ENCODE measurements at regions not wholly inside any gene's neighbourhood (a gene's known extent, or its start where the extent isn't known, plus 50 kb on each side); places are given as distances from the start of the nearest gene placed in this dataset.

GRCh38 chr4:152107736-152108500 is 347.1 kb upstream of the GATB start:
- no peak overlapping the region for H3K27ac ChIP-seq (ENCODE audit: poor library complexity, severe bottlenecking)

GRCh38 chr4:152106781-152107321 is 346.0 kb upstream of the GATB start:
- no peaks in the 10 kb centered on the region for H3K9me3 ChIP-seq (ENCODE audit: severe bottlenecking)
- peaks cover 22% of the 10 kb centered on the region for H3K4me1 ChIP-seq (ENCODE audit: insufficient read depth, poor library complexity, severe bottlenecking)
- TF ChIP-seq, protein P1, sequence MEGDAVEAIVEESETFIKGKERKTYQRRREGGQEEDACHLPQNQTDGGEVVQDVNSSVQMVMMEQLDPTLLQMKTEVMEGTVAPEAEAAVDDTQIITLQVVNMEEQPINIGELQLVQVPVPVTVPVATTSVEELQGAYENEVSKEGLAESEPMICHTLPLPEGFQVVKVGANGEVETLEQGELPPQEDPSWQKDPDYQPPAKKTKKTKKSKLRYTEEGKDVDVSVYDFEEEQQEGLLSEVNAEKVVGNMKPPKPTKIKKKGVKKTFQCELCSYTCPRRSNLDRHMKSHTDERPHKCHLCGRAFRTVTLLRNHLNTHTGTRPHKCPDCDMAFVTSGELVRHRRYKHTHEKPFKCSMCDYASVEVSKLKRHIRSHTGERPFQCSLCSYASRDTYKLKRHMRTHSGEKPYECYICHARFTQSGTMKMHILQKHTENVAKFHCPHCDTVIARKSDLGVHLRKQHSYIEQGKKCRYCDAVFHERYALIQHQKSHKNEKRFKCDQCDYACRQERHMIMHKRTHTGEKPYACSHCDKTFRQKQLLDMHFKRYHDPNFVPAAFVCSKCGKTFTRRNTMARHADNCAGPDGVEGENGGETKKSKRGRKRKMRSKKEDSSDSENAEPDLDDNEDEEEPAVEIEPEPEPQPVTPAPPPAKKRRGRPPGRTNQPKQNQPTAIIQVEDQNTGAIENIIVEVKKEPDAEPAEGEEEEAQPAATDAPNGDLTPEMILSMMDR (IDR thresholded peaks at IDR 0.05; ENCODE audit: poor library complexity, severe bottlenecking), result no peak
- H3K27me3 ChIP-seq (ENCODE audit: insufficient read depth, poor library complexity, severe bottlenecking), result no peaks in the 10 kb centered on the region
- DNase-seq (ENCODE audit: low spot score) (no peak), ATAC-seq (ENCODE audit: low read depth) (no peak)
- H3K4me3 ChIP-seq (ENCODE audit: severe bottlenecking), result no peak overlapping the region
- H3K36me3 ChIP-seq (ENCODE audit: low read depth), result no peaks in the 10 kb centered on the region
- H3K27ac ChIP-seq (ENCODE audit: poor library complexity, severe bottlenecking), result peak overlapping the region; percentile 70

More at GRCh38 chr4:152107736-152108500, 347.1 kb upstream of the GATB start:
- Histone ChIP-seq H3K9me3 (ENCODE audit: severe bottlenecking) (no peaks in the 10 kb centered on the region), H3K4me1 (ENCODE audit: insufficient read depth, poor library complexity, severe bottlenecking) (peaks cover 14% of the 10 kb centered on the region), H3K27me3 (ENCODE audit: insufficient read depth, poor library complexity, severe bottlenecking) (no peaks in the 10 kb centered on the region), H3K4me3 (ENCODE audit: severe bottlenecking) (no peak overlapping the region), H3K36me3 (ENCODE audit: low read depth) (no peaks in the 10 kb centered on the region)
- no peak for ATAC-seq (ENCODE audit: low read depth)
- DNase-seq (ENCODE audit: low spot score), result no peak
- TF ChIP-seq, protein P1 (IDR thresholded peaks at IDR 0.05; ENCODE audit: poor library complexity, severe bottlenecking), result no peak

- DNase-seq (ENCODE audit: low spot score) (peak; percentile 83), ATAC-seq (ENCODE audit: low read depth) (peak; percentile 86)
- TF ChIP-seq, protein P1 (IDR thresholded peaks at IDR 0.05; ENCODE audit: poor library complexity, severe bottlenecking), result no peak
- H3K9me3 ChIP-seq (ENCODE audit: severe bottlenecking), result no peaks in the 10 kb centered on the region
- no peaks in the 10 kb centered on the region for H3K27me3 ChIP-seq (ENCODE audit: insufficient read depth, poor library complexity, severe bottlenecking)
- no peaks in the 10 kb centered on the region for H3K36me3 ChIP-seq (ENCODE audit: low read depth)
- H3K4me1 ChIP-seq (ENCODE audit: insufficient read depth, poor library complexity, severe bottlenecking), result peaks cover 28% of the 10 kb centered on the region
- H3K4me3 ChIP-seq (ENCODE audit: severe bottlenecking), result no peak overlapping the region
- H3K27ac ChIP-seq (ENCODE audit: poor library complexity, severe bottlenecking), result peak overlapping the region; percentile 70
Observed at GRCh38 chr4:152106113-152106763, 345.4 kb upstream of the GATB start.

DNA sequence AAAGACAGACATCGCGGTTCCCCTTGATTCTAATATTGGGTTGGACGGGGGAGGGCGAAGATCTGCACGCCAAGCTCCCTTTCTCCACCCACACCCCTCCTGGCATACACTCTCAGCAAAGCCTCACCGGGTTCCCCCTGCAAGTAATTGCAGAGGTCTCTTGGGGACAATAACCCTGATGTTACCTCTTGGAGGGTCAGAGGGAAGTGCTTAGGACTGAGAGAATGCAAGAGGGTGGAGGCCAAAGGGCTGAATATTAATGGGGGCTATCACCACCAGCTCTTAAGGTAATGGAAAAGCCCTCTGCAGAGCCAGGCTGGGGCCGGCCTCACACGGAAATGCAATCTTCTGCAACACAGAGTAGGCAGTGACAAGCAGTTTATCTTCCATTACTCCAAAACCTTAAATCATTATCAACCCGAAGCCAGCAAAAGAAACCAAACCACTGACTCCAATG is 344.1 kb upstream of the GATB start:
- TF ChIP-seq, protein P1 (IDR thresholded peaks at IDR 0.05; ENCODE audit: poor library complexity, severe bottlenecking), result no peak
- H3K36me3 ChIP-seq (ENCODE audit: low read depth), result no peaks in the 10 kb centered on the region
- H3K4me1 ChIP-seq (ENCODE audit: insufficient read depth, poor library complexity, severe bottlenecking), result peaks cover 40% of the 10 kb centered on the region
- no peak overlapping the region for H3K4me3 ChIP-seq (ENCODE audit: severe bottlenecking)
- DNase-seq (ENCODE audit: low spot score), result no peak
- H3K27ac ChIP-seq (ENCODE audit: poor library complexity, severe bottlenecking), result no peak overlapping the region
- ATAC-seq (ENCODE audit: low read depth), result no peak
- H3K27me3 ChIP-seq (ENCODE audit: insufficient read depth, poor library complexity, severe bottlenecking), result no peaks in the 10 kb centered on the region
- no peaks in the 10 kb centered on the region for H3K9me3 ChIP-seq (ENCODE audit: severe bottlenecking)
